Ovary (tissue), 3 donors: ENCODE measurements at regions not wholly inside any gene's neighbourhood (a gene's known extent, or its start where the extent isn't known, plus 50 kb on each side); places are given as distances from the start of the nearest gene placed in this dataset.

ENCODE experiments used
- CTCF ChIP-seq, 3 donors: fragments of 450-650 bp in 2 of 3; fragments of 200-600 bp in 1 of 3; IDR thresholded peaks; one replicate each; pipeline versions ENCODE4 v1.5.1 to v1.8.0; 2016 to 2022; ENCODE audit warnings: antibody characterized with exemption in 3 of 3, mild to moderate bottlenecking in 1 of 3
- POLR2A ChIP-seq: fragments of 450-650 bp; IDR thresholded peaks from one replicate; pipeline ENCODE4 v1.6.1; 2017; ENCODE audit warnings: antibody characterized with exemption, mild to moderate bottlenecking, moderate library complexity
- donor health status: DM: no; HTN: no; CAD: no.

GRCh38 chr16:74034200-74034599 lies 262.4 kb upstream of the PSMD7 start:
- TF ChIP-seq POLR2A (no peak), CTCF (IDR thresholded peaks at IDR 0.05) (no peak)
